Tibial nerve (tissue), 4 donors: ENCODE measurements at regions not wholly inside any gene's neighbourhood (a gene's known extent, or its start where the extent isn't known, plus 50 kb on each side); places are given as distances from the start of the nearest gene placed in this dataset.

ENCODE experiments used
- CTCF ChIP-seq, 5 experiments: fragments of 200-600 bp in 3 of 5; fragments of 450-650 bp in 2 of 5; sonication (generic) in 3 of 5; IDR thresholded peaks; one replicate each; pipeline ENCODE4 v1.5.1; 2016 to 2019; ENCODE audit warnings: antibody characterized with exemption in 5 of 5, mild to moderate bottlenecking in 3 of 5, moderate library complexity in 2 of 5
- EP300 ChIP-seq, 2 donors: sonication (generic); formaldehyde crosslinking; IDR thresholded peaks; one replicate each; pipeline ENCODE4 v1.6.1; 2017; ENCODE audit warnings: antibody characterized with exemption in 2 of 2, mild to moderate bottlenecking in 1 of 2
- POLR2A ChIP-seq, 2 donors: fragments of 450-650 bp; IDR thresholded peaks; one replicate each; pipeline ENCODE4 v1.6.1; 2017; ENCODE audit warnings: antibody characterized with exemption in 2 of 2, mild to moderate bottlenecking in 2 of 2, moderate library complexity in 2 of 2

- no peak for TF ChIP-seq CTCF (IDR thresholded peaks at IDR 0.05)
- no peak for TF ChIP-seq POLR2A (IDR thresholded peaks at IDR 0.05)
- TF ChIP-seq EP300 (IDR thresholded peaks at IDR 0.05) = no peak
These were observed 707.5 kb upstream of the ACTRT1 start for GRCh38 chrX:128759745-128760144.
